Activated CD4-positive, alpha-beta T cell treated with anti-CD3 and anti-CD28 coated beads for 36 hours (primary cell): ENCODE measurements at regions not wholly inside any gene's neighbourhood (a gene's known extent, or its start where the extent isn't known, plus 50 kb on each side); places are given as distances from the start of the nearest gene placed in this dataset.

Source experiments
- ATAC-seq: fragments of 200-7000 bp; cut with Tn5 transposase; one replicate; pipeline ENCODE4 v1.10.0; 2021; ENCODE audit warnings: mild to moderate bottlenecking, moderate library complexity
- CTCF ChIA-PET: fragments of 350-600 bp; sonication (Branson Sonifier 250); formaldehyde crosslinking; loops from one replicate; lab custom pipeline; 2021; ENCODE audit warnings: antibody characterized with exemption; lab: Charles Lee
- POLR2A ChIA-PET: fragments of 350-600 bp; sonication (Branson Sonifier 250); formaldehyde crosslinking; loops from one replicate; lab custom pipeline; 2021; ENCODE audit warnings: antibody characterized with exemption, inconsistent platforms; lab: Charles Lee
- DNase-seq: peaks from one replicate; pipeline ENCODE4 v3.0.0-alpha.2; 2020
- H3K27ac Mint-ChIP-seq: one replicate; pipeline ENCODE4 v1.8.0; 2021; ENCODE audit warnings: mixed read lengths
- H3K27me3 Mint-ChIP-seq: one replicate; pipeline ENCODE4 v1.8.0; 2021; ENCODE audit warnings: mixed read lengths
- H3K36me3 Mint-ChIP-seq: one replicate; pipeline ENCODE4 v1.8.0; 2021; ENCODE audit warnings: low read depth, mixed read lengths
- H3K4me1 Mint-ChIP-seq: one replicate; pipeline ENCODE4 v1.8.0; 2021; ENCODE audit warnings: mixed read lengths
- H3K4me3 Mint-ChIP-seq: one replicate; pipeline ENCODE4 v1.8.0; 2021; ENCODE audit warnings: mild to moderate bottlenecking, moderate library complexity, mixed read lengths
- H3K9me3 Mint-ChIP-seq: one replicate; pipeline ENCODE4 v1.8.0; 2021; ENCODE audit warnings: low read depth, mixed read lengths
- intact Hi-C, 2 experiments: fragments of 100-400 bp; cut with DNase I in 1 of 2; cut with micrococcal nuclease in 1 of 2; formaldehyde crosslinking; loops; one replicate each; pipeline versions ENCODE4 v1.14.2 to v1.15.1; 2022 to 2024; cut with DNase I, micrococcal nuclease

DNA sequence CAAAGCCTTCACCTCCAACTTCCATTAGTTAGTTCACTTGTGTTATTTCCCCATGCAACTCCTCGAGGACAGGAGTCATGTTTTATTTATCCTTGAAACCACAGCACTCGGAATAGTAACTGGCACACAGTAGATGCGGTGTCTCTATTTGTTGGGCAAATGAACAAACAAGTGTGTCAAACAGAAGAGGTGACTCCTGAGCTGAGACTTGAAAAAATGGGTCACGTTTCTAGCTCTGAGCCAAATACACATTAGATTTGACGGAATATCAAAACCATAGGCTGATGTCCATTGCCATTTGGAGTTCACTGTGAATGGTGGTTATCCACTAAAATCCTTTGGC lies 68.9 kb downstream of the C11orf91 start:
- DNase-seq (no peak), ATAC-seq (no peak)
- ChIA-PET POLR2A (interaction anchor here (1.0 kb wide), 1 partner anchor 122 kb away, joined by 3 read pairs; no protein-coding TSS in a partner anchor), CTCF (interaction anchor here (0.6 kb wide), 1 partner anchor 1186 kb away, joined by 5 read pairs; no protein-coding TSS in a partner anchor)
- Mint-ChIP-seq H3K4me3 (no peak overlapping the region), H3K4me1 (no peaks in the 10 kb centered on the region), H3K9me3 (peaks cover 2% of the 10 kb centered on the region), H3K27me3 (peaks cover 13% of the 10 kb centered on the region), H3K27ac (no peak overlapping the region), H3K36me3 (no peaks in the 10 kb centered on the region)
- intact Hi-C loops = no loop called here

GRCh38 chr11:33630936-33631748 lies 69.5 kb downstream of the C11orf91 start:
- ATAC-seq (no peak), DNase-seq (no peak)
- H3K27me3 Mint-ChIP-seq = peaks cover 13% of the 10 kb centered on the region
- CTCF ChIA-PET = no interaction called here
- no peaks in the 10 kb centered on the region for H3K4me1 Mint-ChIP-seq
- POLR2A ChIA-PET = interaction anchor here (1.0 kb wide), 1 partner anchor 123 kb away, joined by 3 read pairs; no protein-coding TSS in a partner anchor
- no peak overlapping the region for H3K27ac Mint-ChIP-seq
- intact Hi-C loops = no loop called here
- H3K4me3 Mint-ChIP-seq = no peak overlapping the region
- H3K36me3 Mint-ChIP-seq = no peaks in the 10 kb centered on the region
- peaks cover 2% of the 10 kb centered on the region for H3K9me3 Mint-ChIP-seq

DNA sequence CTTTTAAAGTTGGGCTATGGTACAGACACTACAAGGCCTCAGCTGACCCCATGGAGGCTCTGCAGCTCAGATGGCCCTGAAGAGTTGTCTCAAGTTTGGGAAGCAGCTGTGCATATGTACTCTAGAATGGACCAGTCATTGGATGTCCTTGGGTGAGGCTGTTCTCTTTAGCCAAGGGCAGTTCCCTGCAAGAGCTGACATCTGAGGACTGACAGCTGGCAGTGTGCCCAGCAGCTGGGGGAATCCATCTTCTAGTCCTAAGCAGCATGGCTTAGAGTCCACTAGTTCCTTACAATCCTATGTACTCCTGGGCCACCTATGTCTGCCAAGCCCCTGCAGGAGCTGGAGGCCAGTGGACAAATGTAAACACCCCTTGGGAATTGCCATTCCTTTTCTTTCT lies 76.5 kb downstream of the C11orf91 start:
- DNase-seq = no peak
- ChIA-PET CTCF (no interaction called here), POLR2A (no interaction called here)
- Mint-ChIP-seq H3K4me1 (no peaks in the 10 kb centered on the region), H3K9me3 (no peaks in the 10 kb centered on the region), H3K27ac (no peak overlapping the region), H3K4me3 (no peak overlapping the region), H3K27me3 (peaks cover 3% of the 10 kb centered on the region), H3K36me3 (no peaks in the 10 kb centered on the region)
- intact Hi-C loops = no loop called here
- ATAC-seq = no peak

GRCh38 chr11:33622806-33623205 lies 77.8 kb downstream of the C11orf91 start:
- intact Hi-C loops = no loop called here
- H3K27me3 Mint-ChIP-seq = peaks cover 4% of the 10 kb centered on the region
- POLR2A ChIA-PET = no interaction called here

DNA sequence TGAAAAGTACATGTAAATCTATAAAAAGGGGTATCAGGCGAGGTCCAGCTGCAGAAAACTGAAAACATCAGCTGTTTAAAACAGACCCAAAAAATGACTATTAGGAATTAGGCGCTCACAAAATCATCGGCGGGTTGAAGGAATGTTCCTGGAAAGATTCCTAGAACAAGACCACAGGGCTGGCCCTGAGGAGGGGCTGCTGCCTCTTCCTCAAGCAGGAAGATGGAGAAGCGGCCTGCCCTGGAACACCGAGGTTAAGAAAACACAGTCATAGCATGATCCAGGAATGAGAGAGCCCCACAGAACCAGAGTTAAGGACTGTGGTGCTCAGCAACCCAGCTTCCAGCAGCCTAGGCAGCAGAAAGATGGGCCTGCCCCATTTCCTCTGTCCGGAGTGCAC lies 78.4 kb downstream of the C11orf91 start:
- H3K27ac Mint-ChIP-seq = no peak overlapping the region
- POLR2A ChIA-PET = no interaction called here
- DNase-seq (no peak), ATAC-seq (no peak)
- H3K4me3 Mint-ChIP-seq = no peak overlapping the region
- peaks cover 9% of the 10 kb centered on the region for H3K27me3 Mint-ChIP-seq
- CTCF ChIA-PET = no interaction called here
- intact Hi-C loops = no loop called here
- H3K36me3 Mint-ChIP-seq = no peaks in the 10 kb centered on the region
- H3K4me1 Mint-ChIP-seq = no peaks in the 10 kb centered on the region
- H3K9me3 Mint-ChIP-seq = no peaks in the 10 kb centered on the region

More at GRCh38 chr11:33622806-33623205, 77.8 kb downstream of the C11orf91 start:
- H3K27ac Mint-ChIP-seq = no peak overlapping the region
- no peaks in the 10 kb centered on the region for H3K4me1 Mint-ChIP-seq
- no peaks in the 10 kb centered on the region for H3K36me3 Mint-ChIP-seq
- ATAC-seq (no peak), DNase-seq (no peak)
- no peaks in the 10 kb centered on the region for H3K9me3 Mint-ChIP-seq
- CTCF ChIA-PET = interaction anchor here (0.8 kb wide), 1 partner anchor 108 kb away, joined by 3 read pairs; no protein-coding TSS in a partner anchor
- no peak overlapping the region for H3K4me3 Mint-ChIP-seq

GRCh38 chr11:33620423-33621171 lies 80.0 kb downstream of the C11orf91 start:
- ATAC-seq = no peak
- Mint-ChIP-seq H3K36me3 (no peaks in the 10 kb centered on the region), H3K27ac (no peak overlapping the region), H3K4me3 (no peak overlapping the region), H3K27me3 (peaks cover 9% of the 10 kb centered on the region), H3K9me3 (no peaks in the 10 kb centered on the region), H3K4me1 (no peaks in the 10 kb centered on the region)
- CTCF ChIA-PET = no interaction called here
- DNase-seq = no peak
- intact Hi-C loops = no loop called here
- POLR2A ChIA-PET = interaction anchor here (0.6 kb wide), 1 partner anchor 44 kb away, joined by 3 read pairs; no protein-coding TSS in a partner anchor

DNA sequence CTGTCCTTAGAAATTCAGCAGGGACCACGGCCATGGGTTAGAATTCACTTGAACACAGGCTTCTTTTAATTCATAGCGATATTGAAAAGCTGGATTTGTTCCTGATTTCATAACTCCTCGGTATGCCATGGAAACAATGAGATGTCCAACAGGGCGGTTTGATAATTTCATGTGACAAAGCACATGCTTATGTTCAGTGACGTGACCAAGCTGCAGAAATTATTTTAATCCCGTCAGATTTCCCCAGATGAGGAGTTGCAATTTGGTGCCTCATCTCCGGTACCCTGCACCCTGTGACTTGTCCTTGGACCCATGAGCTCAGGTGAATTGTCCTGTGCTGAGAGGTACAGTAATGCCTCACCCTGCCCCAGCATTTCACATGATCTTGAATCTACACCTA lies 81.7 kb downstream of the C11orf91 start:
- Mint-ChIP-seq H3K9me3 (no peaks in the 10 kb centered on the region), H3K27me3 (peaks cover 9% of the 10 kb centered on the region), H3K36me3 (no peaks in the 10 kb centered on the region), H3K4me1 (no peaks in the 10 kb centered on the region), H3K4me3 (no peak overlapping the region), H3K27ac (no peak overlapping the region)
- ChIA-PET CTCF (no interaction called here), POLR2A (no interaction called here)
- DNase-seq = no peak
- intact Hi-C loops = no loop called here
- no peak for ATAC-seq

DNA sequence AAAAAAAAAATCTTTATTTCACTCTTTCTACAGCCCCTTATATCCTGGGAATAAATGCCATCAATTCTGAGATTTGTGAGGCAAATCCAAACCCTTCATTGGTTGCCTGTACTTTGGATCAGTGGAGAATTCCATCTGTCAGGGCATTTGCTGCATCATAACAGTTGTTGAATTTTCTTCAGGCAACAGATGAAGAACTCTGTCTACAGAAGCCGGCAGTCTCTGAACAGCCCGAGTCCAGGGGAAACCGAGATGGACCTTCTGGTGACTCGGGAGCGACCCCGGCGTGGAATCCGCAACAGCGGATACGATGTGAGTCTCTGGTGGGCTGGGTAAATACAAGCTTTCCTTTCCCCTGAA lies 82.3 kb downstream of the C11orf91 start:
- Mint-ChIP-seq H3K36me3 (no peaks in the 10 kb centered on the region), H3K4me1 (no peaks in the 10 kb centered on the region), H3K27ac (no peak overlapping the region), H3K9me3 (no peaks in the 10 kb centered on the region), H3K27me3 (peaks cover 9% of the 10 kb centered on the region), H3K4me3 (no peak overlapping the region)
- DNase-seq = no peak
- intact Hi-C loops = no loop called here
- ATAC-seq = no peak
- CTCF ChIA-PET = no interaction called here
- POLR2A ChIA-PET = no interaction called here

GRCh38 chr11:33617672-33618350 lies 82.8 kb downstream of the C11orf91 start:
- ATAC-seq (no peak), DNase-seq (no peak)
- Mint-ChIP-seq H3K36me3 (no peaks in the 10 kb centered on the region), H3K27ac (no peak overlapping the region), H3K27me3 (peaks cover 9% of the 10 kb centered on the region), H3K9me3 (no peaks in the 10 kb centered on the region), H3K4me3 (no peak overlapping the region), H3K4me1 (no peaks in the 10 kb centered on the region)
- ChIA-PET POLR2A (no interaction called here), CTCF (no interaction called here)
- intact Hi-C loops = no loop called here

DNA sequence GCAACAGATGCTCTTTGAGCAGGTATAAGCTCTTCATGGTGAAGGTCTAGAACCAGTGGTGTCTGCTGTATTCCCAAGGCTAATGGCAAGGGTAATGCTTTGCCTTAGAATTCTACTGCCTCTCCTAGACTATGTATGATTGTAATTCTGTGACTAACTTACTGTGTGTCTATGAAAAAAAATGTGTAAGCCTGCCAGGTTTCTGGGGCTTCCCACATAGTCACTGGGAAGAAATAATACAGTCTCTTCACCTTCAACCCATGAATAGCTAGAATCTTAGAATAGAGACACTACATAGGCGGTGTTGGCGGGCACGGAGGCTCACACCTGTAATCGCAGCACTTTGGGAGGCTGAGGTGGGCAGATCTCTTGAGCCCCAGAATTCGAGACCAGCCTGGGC lies 84.1 kb downstream of the C11orf91 start:
- H3K27me3 Mint-ChIP-seq = peaks cover 9% of the 10 kb centered on the region
- ChIA-PET CTCF (no interaction called here), POLR2A (no interaction called here)
- no peaks in the 10 kb centered on the region for H3K4me1 Mint-ChIP-seq
- H3K9me3 Mint-ChIP-seq = no peaks in the 10 kb centered on the region
- intact Hi-C loops = no loop called here
- no peak for DNase-seq
- H3K36me3 Mint-ChIP-seq = no peaks in the 10 kb centered on the region
- no peak overlapping the region for H3K4me3 Mint-ChIP-seq
- H3K27ac Mint-ChIP-seq = no peak overlapping the region
- ATAC-seq = no peak

DNA sequence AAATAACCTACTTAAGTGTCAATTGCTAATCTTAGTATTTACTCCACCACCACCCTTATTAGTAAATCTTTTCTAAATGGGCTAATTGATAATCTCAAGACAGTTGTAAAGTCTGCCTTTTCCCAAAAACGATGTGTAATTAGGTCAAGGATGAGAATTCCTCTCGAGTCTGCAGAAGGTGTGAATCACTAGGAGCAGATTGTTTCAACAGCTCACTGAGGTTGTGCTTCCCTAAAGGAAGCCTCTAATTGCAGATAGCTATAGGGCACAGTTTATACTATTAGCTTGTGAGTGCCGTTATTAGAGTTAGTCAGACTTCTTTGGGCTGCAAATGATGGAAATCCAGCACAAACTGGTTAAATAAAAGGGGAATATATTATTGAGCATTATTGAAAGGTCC lies 84.9 kb downstream of the C11orf91 start:
- Mint-ChIP-seq H3K4me3 (no peak overlapping the region), H3K27ac (no peak overlapping the region), H3K27me3 (peaks cover 9% of the 10 kb centered on the region), H3K4me1 (no peaks in the 10 kb centered on the region), H3K9me3 (no peaks in the 10 kb centered on the region), H3K36me3 (no peaks in the 10 kb centered on the region)
- intact Hi-C loops = no loop called here
- no peak for DNase-seq
- no peak for ATAC-seq
- CTCF ChIA-PET = no interaction called here
- POLR2A ChIA-PET = no interaction called here
